ENCODE measurements at regions not wholly inside any gene's neighbourhood (a gene's known extent, or its start where the extent isn't known, plus 50 kb on each side); places are given as distances from the start of the nearest gene placed in this dataset.

GRCh38 chr12:125983784-125984500 lies 918.7 kb downstream of the AACS start:
- TF ChIP-seq GABPA (IDR thresholded peaks at IDR 0.05; ENCODE audit: low read depth) (no peak), CTCF (IDR thresholded peaks at IDR 0.05; ENCODE audit: insufficient read depth, low read length) (no peak), POLR2AphosphoS5 (IDR thresholded peaks at IDR 0.05; ENCODE audit: low read depth) (no peak), SPI1 (IDR thresholded peaks at IDR 0.05; ENCODE audit: borderline replicate concordance, low read depth) (no peak), REST (IDR thresholded peaks at IDR 0.05; ENCODE audit: insufficient replicate concordance, low read depth) (no peak)
- H3K27ac ChIP-seq (replicated peaks), result no peak overlapping the region
- no peak for DNase-seq (ENCODE audit: low read depth in 1 of 2, low spot score in 1 of 2)
- H3K4me3 ChIP-seq (replicated peaks; ENCODE audit: insufficient read depth, low read length), result no peak overlapping the region
- H3K27me3 ChIP-seq (ENCODE audit: insufficient read depth, poor library complexity, severe bottlenecking), result no peaks in the 10 kb centered on the region

GRCh38 chr12:125988545-125988944 lies 923.3 kb downstream of the AACS start:
- no peak overlapping the region for H3K4me3 ChIP-seq (replicated peaks; ENCODE audit: insufficient read depth, low read length)
- no peak for TF ChIP-seq GABPA (IDR thresholded peaks at IDR 0.05; ENCODE audit: low read depth)
- TF ChIP-seq SPI1 (IDR thresholded peaks at IDR 0.05; ENCODE audit: borderline replicate concordance, low read depth), result no peak
- TF ChIP-seq CTCF (IDR thresholded peaks at IDR 0.05; ENCODE audit: insufficient read depth, low read length), result no peak
- TF ChIP-seq REST (IDR thresholded peaks at IDR 0.05; ENCODE audit: insufficient replicate concordance, low read depth), result no peak
- TF ChIP-seq POLR2AphosphoS5 (IDR thresholded peaks at IDR 0.05; ENCODE audit: low read depth), result no peak
- no peak for DNase-seq (ENCODE audit: low read depth in 1 of 2, low spot score in 1 of 2)
- H3K27me3 ChIP-seq (ENCODE audit: insufficient read depth, poor library complexity, severe bottlenecking), result no peaks in the 10 kb centered on the region
- no peak overlapping the region for H3K27ac ChIP-seq (replicated peaks)

- Histone ChIP-seq H3K27me3 (ENCODE audit: insufficient read depth, poor library complexity, severe bottlenecking) (no peaks in the 10 kb centered on the region), H3K27ac (replicated peaks) (no peak overlapping the region), H3K4me3 (replicated peaks; ENCODE audit: insufficient read depth, low read length) (no peak overlapping the region)
- TF ChIP-seq CTCF (IDR thresholded peaks at IDR 0.05; ENCODE audit: insufficient read depth, low read length) (no peak), REST (IDR thresholded peaks at IDR 0.05; ENCODE audit: insufficient replicate concordance, low read depth) (no peak), SPI1 (IDR thresholded peaks at IDR 0.05; ENCODE audit: borderline replicate concordance, low read depth) (no peak)
- DNase-seq (ENCODE audit: low read depth in 1 of 2, low spot score in 1 of 2), result no peak
These were observed 924.5 kb downstream of the AACS start for GRCh38 chr12:125989696-125990095.

Measured in HL-60 (cell line).